ACC112 (cell line): ENCODE measurements at regions not wholly inside any gene's neighbourhood (a gene's known extent, or its start where the extent isn't known, plus 50 kb on each side); places are given as distances from the start of the nearest gene placed in this dataset.

Experiments used
- H2AFZ ChIP-seq: fragments of 200-600 bp; sonication (generic); one replicate; pipeline ENCODE4 v1.6.0; 2017; ENCODE audit warnings: antibody characterized with exemption, low read length; ENCODE audit not compliant: unreplicated experiment
- H3K27ac ChIP-seq: fragments of 200-600 bp; sonication (generic); 2 replicates; pipeline ENCODE4 v1.5.1; 2014; ENCODE audit warnings: low read depth, mild to moderate bottlenecking, antibody characterized with exemption, low read length, moderate library complexity
- H3K27me3 ChIP-seq: fragments of 200-600 bp; sonication (generic); 2 replicates; pipeline ENCODE4 v1.6.1; 2014; ENCODE audit warnings: mild to moderate bottlenecking, antibody characterized with exemption, low read length, moderate library complexity, mixed read lengths; ENCODE audit not compliant: insufficient read depth
- H3K36me3 ChIP-seq: fragments of 200-600 bp; sonication (generic); 2 replicates; pipeline ENCODE4 v1.6.1; 2016; ENCODE audit warnings: mild to moderate bottlenecking, antibody characterized with exemption, low read length, moderate library complexity, mixed read lengths; ENCODE audit not compliant: insufficient read depth
- H3K4me1 ChIP-seq: fragments of 200-600 bp; sonication (generic); one replicate; pipeline ENCODE4 v1.6.1; 2016; ENCODE audit warnings: low read length, mixed read lengths; ENCODE audit not compliant: insufficient read depth, unreplicated experiment, control insufficient read depth
- H3K4me3 ChIP-seq: fragments of 200-600 bp; sonication (generic); 2 replicates; pipeline ENCODE4 v1.5.1; 2014; ENCODE audit warnings: mild to moderate bottlenecking, low read depth, low read length
- H3K79me2 ChIP-seq: fragments of 200-600 bp; sonication (generic); one replicate; pipeline ENCODE4 v1.6.0; 2016; ENCODE audit warnings: low read length; ENCODE audit not compliant: control insufficient read depth, unreplicated experiment, insufficient read depth

DNA sequence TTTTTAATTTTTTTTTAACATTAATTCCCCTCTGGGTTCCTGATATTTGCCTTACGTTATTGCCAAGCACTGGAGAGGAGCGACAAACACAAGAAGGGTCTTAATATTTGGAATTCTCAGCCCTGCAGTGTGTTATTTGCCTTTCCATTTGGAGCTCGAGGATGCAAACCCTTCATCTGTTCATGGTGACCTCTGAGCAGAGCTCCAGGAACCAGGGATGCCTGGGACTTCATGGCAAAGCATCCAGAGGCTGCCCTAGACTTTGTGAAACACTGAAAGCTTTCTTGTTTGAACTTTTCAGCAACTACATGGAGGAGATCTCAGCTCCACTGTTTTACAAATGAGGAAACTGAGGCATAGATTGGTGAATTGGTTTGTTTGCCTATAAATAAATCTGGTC, 254.2 kb downstream of the CBLN1 start:
- Histone ChIP-seq H3K36me3 (no peaks in the 10 kb centered on the region), H3K4me1 (no peaks in the 10 kb centered on the region), H3K4me3 (no peak overlapping the region), H3K79me2 (no peaks in the 10 kb centered on the region), H2AFZ (no peak overlapping the region), H3K27me3 (no peaks in the 10 kb centered on the region), H3K27ac (no peak overlapping the region)

DNA sequence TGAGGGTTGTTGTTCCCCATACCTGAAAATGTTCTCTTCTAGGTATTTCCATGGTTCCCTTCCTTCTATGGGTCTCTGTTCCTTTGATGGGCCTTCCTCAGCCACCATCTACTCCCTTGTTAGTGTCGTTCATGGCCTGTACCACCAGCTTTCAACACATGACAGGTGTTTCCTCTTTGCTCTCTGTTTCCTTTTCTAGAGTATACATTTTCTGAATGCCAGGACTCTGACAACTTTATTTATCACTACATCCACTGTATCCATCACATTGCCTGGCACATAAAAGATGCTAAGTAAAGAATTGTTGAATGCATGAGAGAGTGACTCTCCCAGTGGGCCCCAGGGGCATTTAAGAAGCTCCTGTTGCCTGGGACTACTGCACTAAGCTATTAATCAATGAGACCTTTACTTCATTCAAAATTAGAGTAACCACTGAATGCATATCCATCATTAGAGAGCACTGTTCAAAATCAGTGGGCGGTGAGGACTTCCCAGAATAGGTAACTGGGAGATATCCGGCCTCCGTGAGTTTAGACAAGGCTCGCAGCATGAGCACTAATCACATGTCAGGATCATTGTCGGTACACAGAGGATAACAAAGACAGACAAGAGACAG, 255.0 kb downstream of the CBLN1 start:
- H3K36me3 ChIP-seq = no peaks in the 10 kb centered on the region
- H3K27me3 ChIP-seq = no peaks in the 10 kb centered on the region
- H3K27ac ChIP-seq = no peak overlapping the region
- H3K79me2 ChIP-seq = no peaks in the 10 kb centered on the region
- H3K4me1 ChIP-seq = no peaks in the 10 kb centered on the region
- no peak overlapping the region for H3K4me3 ChIP-seq
- H2AFZ ChIP-seq = no peak overlapping the region

DNA sequence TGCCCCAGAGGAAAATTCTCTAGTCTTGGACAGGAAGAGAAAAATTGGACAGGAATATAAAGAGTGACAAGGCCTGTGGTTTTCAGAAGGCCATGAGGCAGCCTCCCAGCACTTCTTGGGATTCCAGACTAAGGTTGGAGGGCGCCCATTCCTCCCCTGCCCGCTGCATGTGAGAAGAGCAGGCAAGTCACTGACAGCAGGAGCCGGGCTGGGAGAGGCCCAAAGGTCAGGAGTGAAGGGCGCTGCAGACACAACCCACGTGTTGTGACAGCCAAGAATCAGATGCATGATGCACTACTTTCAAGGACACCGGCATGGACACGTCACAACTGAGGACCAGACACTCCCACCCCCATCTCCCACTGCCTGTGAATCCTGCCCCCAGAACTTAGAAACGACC, 256.7 kb downstream of the CBLN1 start:
- no peak overlapping the region for H2AFZ ChIP-seq
- H3K4me3 ChIP-seq = no peak overlapping the region
- H3K4me1 ChIP-seq = no peaks in the 10 kb centered on the region
- no peaks in the 10 kb centered on the region for H3K79me2 ChIP-seq
- no peak overlapping the region for H3K27ac ChIP-seq
- no peaks in the 10 kb centered on the region for H3K36me3 ChIP-seq
- H3K27me3 ChIP-seq = no peaks in the 10 kb centered on the region

DNA sequence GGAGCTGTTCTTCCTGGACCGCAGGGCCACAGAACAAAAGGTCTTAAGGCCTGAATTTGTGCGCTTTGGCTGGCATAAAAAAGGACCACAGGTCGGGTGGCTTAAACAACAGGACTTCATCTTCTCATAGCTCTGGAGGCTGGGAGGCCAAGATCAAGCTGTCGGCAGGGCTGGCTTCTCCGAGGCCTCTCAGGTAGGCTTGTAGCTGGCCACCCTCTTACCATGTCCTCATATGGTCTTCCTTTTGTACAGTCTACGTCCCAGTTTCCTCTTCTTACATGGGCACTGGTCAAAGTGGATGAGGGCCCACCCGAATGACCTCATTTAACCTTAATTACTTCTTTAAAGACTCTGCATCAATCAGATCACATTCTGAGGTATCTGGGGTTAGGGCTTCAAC, 257.6 kb downstream of the CBLN1 start:
- no peak overlapping the region for H2AFZ ChIP-seq
- no peaks in the 10 kb centered on the region for H3K36me3 ChIP-seq
- H3K27ac ChIP-seq = no peak overlapping the region
- no peaks in the 10 kb centered on the region for H3K4me1 ChIP-seq
- no peaks in the 10 kb centered on the region for H3K27me3 ChIP-seq
- H3K79me2 ChIP-seq = no peaks in the 10 kb centered on the region
- H3K4me3 ChIP-seq = no peak overlapping the region

DNA sequence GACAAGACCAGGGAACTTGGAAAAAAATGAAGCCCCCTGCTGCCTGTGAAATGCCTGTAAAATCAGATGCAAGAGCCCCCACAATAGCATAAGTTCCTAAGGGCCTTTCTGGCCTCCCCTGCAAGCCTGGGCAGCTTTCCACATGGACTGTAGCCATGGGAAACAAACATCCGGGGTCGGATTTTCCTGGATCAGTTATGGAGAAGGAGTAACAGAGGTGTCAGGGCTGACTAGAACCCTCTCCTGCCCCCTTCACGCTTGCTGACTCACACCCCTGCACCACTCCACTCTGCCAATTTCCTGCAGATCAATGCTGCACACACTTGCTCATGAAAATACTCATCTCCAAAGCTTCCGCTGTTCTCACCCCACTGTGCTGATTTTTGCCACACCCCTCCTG, 258.6 kb downstream of the CBLN1 start:
- Histone ChIP-seq H3K36me3 (no peaks in the 10 kb centered on the region), H3K27ac (no peak overlapping the region), H3K4me3 (no peak overlapping the region), H3K27me3 (no peaks in the 10 kb centered on the region), H3K4me1 (no peaks in the 10 kb centered on the region), H3K79me2 (no peaks in the 10 kb centered on the region), H2AFZ (no peak overlapping the region)

DNA sequence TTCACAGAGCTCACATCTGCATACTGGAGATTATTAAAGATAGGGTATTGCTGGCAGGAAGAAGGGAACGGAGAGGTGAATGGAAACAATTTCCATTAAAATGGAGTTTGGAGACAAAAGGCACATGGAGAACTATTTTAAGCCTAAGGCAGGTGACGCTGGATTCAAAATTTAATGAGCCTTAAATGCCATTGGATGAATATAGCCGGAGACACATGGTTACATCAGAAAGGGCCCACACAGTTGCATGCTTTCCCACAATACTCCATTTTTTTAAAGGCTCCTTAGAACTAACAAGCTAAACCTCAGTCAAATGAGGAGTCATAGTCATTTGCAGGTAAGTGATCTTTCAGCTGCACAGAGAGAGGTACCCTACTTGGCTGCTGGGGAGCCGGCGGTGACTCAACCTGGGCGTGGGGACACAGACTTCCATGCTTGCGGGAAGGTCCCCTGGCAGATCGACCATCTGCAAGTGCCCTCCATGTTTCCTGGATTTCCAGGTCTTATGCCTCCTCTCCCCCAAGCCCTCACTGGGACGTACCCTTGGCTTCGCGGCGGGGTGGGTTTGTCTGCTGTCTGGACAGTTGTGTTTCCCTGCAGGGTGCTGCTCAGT, 259.2 kb downstream of the CBLN1 start:
- Histone ChIP-seq H3K36me3 (no peaks in the 10 kb centered on the region), H3K27me3 (no peaks in the 10 kb centered on the region), H3K79me2 (no peaks in the 10 kb centered on the region), H3K4me1 (no peaks in the 10 kb centered on the region), H3K4me3 (no peak overlapping the region), H2AFZ (no peak overlapping the region), H3K27ac (no peak overlapping the region)

DNA sequence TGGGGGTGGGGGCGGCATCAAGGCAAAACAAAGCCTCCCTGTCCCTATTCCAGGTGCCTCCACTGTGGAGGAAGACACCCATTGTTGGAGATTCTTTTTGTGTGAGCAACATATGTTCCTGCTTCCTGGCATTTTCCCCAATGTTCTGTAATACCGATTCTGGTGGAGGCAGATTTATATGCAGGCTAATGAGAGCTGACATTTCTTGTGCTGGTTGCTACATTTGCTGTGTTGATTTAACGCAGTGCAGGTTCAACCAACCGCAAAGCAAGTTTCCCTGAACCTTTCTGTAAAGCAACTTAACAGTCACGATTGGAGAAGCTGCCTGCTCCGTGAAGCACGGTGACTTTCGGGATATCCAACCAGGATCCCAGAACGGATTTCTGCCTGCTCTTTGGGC, 260.5 kb downstream of the CBLN1 start:
- Histone ChIP-seq H3K79me2 (no peaks in the 10 kb centered on the region), H3K36me3 (no peaks in the 10 kb centered on the region), H3K4me1 (no peaks in the 10 kb centered on the region), H3K27ac (no peak overlapping the region), H3K27me3 (no peaks in the 10 kb centered on the region), H2AFZ (no peak overlapping the region), H3K4me3 (no peak overlapping the region)

DNA sequence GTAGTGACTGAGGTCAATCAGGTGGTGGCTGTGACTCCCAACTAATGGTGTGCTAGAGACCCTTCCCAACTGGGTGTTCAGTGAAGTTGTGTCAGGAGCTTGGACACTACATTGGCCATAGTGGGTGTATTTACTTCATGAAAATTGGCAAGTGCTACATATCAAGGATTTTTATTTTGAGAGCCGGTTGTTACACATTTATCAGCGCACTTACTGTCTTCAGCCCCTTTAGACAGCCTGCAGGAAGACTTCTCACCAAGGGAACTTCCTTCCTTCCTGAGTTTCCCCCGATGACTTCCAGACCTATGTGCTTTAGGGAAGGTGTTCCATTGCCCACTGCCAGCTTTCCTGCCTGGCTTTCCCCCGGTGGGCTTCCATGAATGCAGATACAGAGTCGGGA, 261.2 kb downstream of the CBLN1 start:
- no peak overlapping the region for H3K27ac ChIP-seq
- no peak overlapping the region for H2AFZ ChIP-seq
- H3K4me3 ChIP-seq = no peak overlapping the region
- no peaks in the 10 kb centered on the region for H3K79me2 ChIP-seq
- H3K4me1 ChIP-seq = no peaks in the 10 kb centered on the region
- H3K27me3 ChIP-seq = no peaks in the 10 kb centered on the region
- no peaks in the 10 kb centered on the region for H3K36me3 ChIP-seq

DNA sequence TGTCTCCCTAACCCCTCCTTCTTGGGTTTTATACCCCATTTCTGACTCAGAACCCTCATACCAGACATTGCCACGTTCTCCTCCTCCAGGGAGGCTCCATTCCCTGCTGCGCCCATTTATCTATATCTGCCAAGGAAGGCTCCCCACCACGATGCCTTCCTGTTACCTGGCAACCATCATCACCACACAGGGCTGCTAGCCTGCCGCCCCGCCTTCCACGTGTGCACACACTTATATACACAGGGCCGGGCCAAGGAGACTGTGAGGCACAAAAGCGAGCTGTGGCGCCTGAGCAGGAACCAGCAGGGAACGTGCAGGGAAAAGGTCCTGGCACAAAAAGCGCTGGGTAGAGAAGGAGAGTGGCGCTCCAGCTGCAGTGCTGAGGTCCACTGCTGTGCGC, 261.8 kb downstream of the CBLN1 start:
- Histone ChIP-seq H3K27ac (no peak overlapping the region), H3K27me3 (no peaks in the 10 kb centered on the region), H3K36me3 (no peaks in the 10 kb centered on the region), H3K79me2 (no peaks in the 10 kb centered on the region), H3K4me3 (no peak overlapping the region), H3K4me1 (no peaks in the 10 kb centered on the region), H2AFZ (no peak overlapping the region)

DNA sequence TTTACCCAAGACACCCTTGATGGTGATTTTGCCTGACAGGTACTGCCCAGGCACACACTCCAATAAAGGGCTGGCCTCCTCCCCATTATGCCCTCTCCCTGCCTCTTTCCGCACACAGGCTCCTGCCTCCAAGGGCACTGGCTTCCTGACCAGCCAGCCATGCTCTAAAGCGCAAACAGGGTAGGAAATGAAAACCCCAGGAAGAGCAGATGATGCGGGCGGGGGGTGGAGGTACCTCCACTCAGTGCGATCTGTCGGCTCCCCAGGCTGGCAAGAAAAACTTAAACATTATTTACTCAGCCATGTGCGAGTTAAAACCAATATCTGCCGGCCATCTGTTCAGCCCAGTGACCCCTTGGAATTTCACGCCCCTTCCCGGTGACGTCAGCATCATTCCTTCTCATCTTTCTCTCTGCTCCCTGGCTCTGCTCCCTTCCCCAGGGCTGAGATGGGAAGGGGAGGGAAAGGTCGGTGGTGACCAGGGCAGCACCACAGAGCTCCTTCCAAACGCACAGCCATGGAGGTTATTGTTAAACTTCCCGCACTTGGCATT, 262.5 kb downstream of the CBLN1 start:
- Histone ChIP-seq H3K36me3 (no peaks in the 10 kb centered on the region), H3K4me3 (no peak overlapping the region), H3K79me2 (no peaks in the 10 kb centered on the region), H3K27ac (no peak overlapping the region), H2AFZ (no peak overlapping the region), H3K27me3 (no peaks in the 10 kb centered on the region), H3K4me1 (no peaks in the 10 kb centered on the region)

DNA sequence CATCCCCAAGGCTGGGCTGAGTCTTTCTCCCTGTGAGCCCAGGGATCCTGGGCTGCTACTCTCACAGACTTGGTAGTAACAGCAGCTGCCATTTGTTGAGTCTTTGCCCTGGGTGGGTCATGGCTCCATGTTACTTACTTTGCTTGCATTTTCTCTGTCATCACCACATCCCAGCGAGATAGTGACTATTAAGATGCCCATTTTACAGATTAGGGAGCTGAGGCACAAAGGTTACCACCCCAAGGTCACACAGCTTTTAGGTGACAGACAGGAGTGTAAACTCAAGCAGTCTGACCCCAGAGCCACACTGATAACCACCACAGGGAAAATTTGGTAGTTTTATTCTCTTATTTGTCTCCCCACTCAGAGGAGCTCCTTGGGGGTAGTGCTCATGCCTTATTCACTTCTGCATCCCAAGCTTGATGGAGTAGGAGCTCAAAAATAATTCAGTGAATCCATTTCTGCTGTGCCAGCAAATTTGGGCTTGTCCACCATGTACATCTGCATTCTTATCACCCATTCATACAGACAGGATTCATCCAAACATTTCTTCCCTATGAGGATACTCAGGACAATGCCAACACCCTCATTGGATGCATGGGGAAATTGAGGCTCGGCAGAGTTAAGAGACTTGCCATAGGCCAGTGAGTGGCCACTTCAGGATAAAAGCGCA, 263.2 kb downstream of the CBLN1 start:
- no peaks in the 10 kb centered on the region for H3K27me3 ChIP-seq
- no peaks in the 10 kb centered on the region for H3K4me1 ChIP-seq
- H2AFZ ChIP-seq = no peak overlapping the region
- no peaks in the 10 kb centered on the region for H3K79me2 ChIP-seq
- no peak overlapping the region for H3K4me3 ChIP-seq
- no peak overlapping the region for H3K27ac ChIP-seq
- no peaks in the 10 kb centered on the region for H3K36me3 ChIP-seq
